DMS153 (cell line): ENCODE measurements at regions not wholly inside any gene's neighbourhood (a gene's known extent, or its start where the extent isn't known, plus 50 kb on each side); places are given as distances from the start of the nearest gene placed in this dataset.
"Not testable (repeated sequence)": the region's sequence is repeated elsewhere in the genome, so short reads cannot be mapped to it uniquely, and the experiment has no call there.

Experiments used
- DNase-seq: peaks from one replicate; lab custom pipeline; 2025; lab: John Stamatoyannopoulos, UW

- DNase-seq: no peak
Measured at GRCh38 chr3:39558775-39559306, 91.4 kb downstream of the MOBP start.

GRCh38 chr3:39559543-39559942 lies 92.1 kb downstream of the MOBP start:
- no peak for DNase-seq

- DNase-seq: no peak
Measured at GRCh38 chr3:39568508-39568907, 101.0 kb downstream of the MOBP start.

GRCh38 chr3:39569095-39569494 lies 101.6 kb downstream of the MOBP start:
- DNase-seq: no peak

DNA sequence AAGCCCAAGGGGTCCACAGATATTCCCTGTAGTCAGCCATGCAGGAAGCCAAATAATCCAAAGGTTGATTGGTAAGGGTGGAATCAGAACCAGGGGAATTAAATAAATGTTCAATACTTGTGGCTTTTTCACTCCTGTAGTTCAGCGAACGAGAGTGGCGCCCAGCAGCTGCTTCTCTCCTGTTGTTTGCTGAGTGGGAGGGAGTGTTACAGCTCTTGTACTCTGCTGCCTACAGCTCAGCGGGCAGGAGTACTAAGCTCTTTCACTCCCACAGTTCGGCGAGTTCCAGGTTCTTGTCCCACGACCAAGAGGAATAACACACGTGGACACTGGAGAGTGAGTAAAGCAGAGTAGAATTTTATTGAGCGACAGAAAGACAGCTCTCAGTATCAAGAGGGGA lies 105.9 kb downstream of the MOBP start:
- no peak for DNase-seq

DNA sequence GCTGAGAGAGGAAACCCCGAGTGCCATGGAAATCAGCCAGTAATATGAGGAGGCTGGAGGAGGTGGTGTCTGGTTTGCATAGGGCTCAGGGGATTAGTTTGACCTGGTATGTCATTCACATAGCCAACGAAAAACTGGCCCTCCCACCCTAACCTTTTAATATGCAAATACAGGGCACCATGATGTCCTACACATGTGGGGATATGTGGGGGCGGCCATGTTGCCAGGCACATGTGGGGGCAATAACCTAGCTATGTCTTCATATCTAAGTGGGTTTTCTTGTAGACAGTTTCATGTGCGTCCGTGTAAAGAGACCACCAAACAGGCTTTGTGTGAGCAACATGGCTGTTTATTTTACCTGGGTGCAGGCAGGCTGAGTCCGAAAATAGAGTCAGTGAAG lies 110.1 kb downstream of the MOBP start:
- DNase-seq: no peak

DNA sequence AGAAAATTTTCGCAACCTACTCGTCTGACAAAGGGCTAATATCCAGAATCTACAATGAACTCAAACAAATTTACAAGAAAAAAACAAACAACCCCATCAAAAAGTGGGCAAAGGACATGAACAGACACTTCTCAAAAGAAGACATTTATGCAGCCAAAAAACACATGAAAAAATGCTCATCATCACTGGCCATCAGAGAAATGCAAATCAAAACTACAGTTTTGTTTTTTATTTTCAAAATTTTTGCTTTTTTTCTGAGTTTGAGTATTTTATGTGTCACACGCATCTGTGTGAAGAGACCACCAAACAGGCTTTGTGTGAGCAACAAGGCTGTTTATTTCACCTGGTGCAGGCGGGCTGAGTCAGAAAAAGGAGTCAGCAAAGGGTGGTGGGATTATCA lies 118.7 kb downstream of the MOBP start:
- DNase-seq: not testable (repeated sequence)

DNA sequence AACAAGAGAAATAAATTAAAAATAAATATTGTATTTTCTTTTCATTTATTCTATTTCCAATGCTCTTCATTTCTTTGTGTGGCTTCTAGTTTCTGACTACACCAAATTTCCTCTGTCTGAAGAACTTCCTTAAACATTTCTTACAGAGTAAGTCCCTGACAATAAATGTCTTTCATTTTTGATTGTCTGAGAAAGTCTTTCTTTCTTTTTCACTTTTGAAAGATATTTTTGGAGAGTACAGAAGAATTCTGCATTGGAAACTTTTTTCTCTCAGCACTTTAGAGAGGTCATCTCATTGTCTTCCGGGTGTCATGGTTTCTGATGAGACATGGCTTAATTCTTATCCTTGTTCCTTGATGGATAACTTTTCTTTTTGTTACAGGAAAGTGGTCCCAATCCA lies 119.6 kb downstream of the MOBP start:
- DNase-seq: no peak

GRCh38 chr3:39590806-39591205 lies 123.3 kb downstream of the MOBP start:
- no peak for DNase-seq

- no peak for DNase-seq
Measured at GRCh38 chr3:39592311-39593050, 125.0 kb downstream of the MOBP start.

- DNase-seq: no peak
Measured at GRCh38 chr3:39593341-39593740, 125.9 kb downstream of the MOBP start.

- peak; percentile 73 for DNase-seq
Measured at GRCh38 chr3:39601241-39601640, 133.8 kb downstream of the MOBP start.

- DNase-seq: no peak
Measured at GRCh38 chr3:39605837-39606236, 138.4 kb downstream of the MOBP start.

DNA sequence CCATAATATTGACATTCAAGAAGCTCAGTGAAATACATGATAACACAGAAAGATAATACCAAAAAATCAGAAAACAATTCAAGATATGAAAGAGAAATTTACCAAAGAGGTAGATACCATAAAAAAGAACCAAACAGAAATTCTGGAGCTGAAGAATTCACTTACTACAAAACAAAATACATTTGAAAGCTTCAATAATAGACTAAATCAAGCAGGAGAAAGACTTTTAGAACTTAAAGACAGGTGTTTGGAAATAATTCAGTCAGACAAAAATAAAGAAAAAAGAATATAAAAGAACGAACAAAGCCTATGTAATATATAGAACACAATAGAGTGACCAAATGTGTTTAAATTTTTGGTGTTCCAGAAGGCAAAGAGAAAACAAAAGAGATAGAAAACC lies 158.7 kb downstream of the MOBP start:
- DNase-seq: no peak

GRCh38 chr3:39631136-39631535 lies 163.7 kb downstream of the MOBP start:
- no peak for DNase-seq

GRCh38 chr3:39637807-39638206 lies 170.3 kb downstream of the MOBP start:
- DNase-seq: no peak

GRCh38 chr3:39638301-39638700 lies 170.8 kb downstream of the MOBP start:
- DNase-seq: no peak

- DNase-seq: no peak
Measured at GRCh38 chr3:39639344-39640236, 169.8 kb upstream of the MYRIP start.

DNA sequence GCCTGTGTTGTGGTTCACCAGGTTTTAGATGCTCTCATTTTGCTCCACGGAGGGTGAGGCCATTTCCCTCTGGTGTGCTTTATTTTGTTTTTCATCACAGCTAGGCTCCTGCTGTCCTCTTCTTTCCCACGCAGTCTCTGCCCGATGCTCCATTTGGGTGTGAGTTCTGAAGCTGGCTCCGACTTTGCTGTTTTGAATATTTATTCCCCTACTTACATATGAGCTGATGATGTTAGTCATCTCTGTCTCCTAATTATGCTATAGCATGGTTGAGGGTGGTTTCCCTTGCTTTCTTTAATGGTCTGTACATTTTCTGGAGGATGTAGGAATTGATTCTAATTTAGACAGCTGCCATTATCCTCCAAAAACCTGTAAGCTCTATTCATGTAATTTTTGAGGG lies 168.1 kb upstream of the MYRIP start:
- no peak for DNase-seq

GRCh38 chr3:39644176-39644575 lies 165.2 kb upstream of the MYRIP start:
- no peak for DNase-seq

DNA sequence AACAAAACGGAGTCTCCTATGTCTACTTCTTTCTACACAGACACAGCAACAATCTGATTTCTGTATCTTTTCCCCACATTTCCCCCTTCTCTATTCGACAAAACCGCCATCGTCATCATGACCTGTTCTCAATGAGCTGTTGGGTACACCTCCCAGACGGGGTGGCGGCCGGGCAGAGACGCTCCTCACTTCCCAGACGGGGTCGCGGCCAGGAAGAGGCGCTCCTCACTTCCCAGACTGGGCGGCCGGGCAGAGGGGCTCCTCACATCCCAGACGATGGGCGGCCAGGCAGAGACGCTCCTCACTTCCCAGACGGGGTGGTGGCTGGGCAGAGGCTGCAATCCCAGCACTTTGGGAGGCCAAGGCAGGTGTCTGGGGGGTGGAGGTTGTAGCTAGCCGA lies 158.2 kb upstream of the MYRIP start:
- not testable (repeated sequence) for DNase-seq

DNA sequence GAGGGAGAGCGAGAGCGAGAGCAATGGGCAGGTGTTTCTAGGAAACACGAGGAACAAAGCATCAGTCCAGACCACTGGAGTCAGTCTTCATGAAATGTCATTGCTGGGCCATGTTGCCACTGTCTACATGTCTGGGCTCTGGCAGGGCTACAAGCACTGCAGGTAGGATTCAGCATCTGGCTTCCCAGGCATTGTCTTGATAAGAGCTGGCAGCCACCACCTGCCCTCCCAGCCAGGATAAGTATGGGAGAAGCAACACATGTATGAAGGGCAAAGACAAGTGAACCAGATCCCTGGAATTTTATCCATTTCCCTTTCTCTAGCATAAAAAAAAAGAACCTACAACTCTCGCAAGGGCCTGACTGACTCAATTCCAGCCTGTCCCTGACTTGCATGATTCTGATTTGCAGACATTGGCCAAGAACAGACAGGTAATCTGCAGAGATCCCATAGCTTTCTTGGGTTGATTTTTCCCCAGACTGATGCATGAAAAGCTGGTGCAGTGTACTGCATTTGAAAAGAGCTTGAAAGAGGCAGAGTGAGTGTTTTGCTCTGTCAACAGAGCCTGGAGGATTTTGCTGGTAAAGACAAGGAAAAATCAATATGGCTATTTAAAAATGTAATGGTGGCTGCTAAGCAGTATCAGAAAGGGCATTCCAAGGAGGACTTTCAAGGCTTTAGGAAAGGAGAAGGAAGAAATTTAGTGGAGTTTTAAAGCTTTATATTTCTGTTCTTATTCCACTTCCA lies 157.2 kb upstream of the MYRIP start:
- no peak for DNase-seq
